Esophagus muscularis mucosa (tissue), 4 donors: ENCODE measurements at regions not wholly inside any gene's neighbourhood (a gene's known extent, or its start where the extent isn't known, plus 50 kb on each side); places are given as distances from the start of the nearest gene placed in this dataset.
"Not testable (repeated sequence)": the region's sequence is repeated elsewhere in the genome, so short reads cannot be mapped to it uniquely, and the experiment has no call there.

Experiments used
- DNase-seq: peaks from one replicate; pipeline ENCODE4 v3.0.0-alpha.2; 2017; ENCODE audit errors: extremely low spot score
- H3K27ac ChIP-seq, 4 donors: fragments of 200-600 bp; sonication (generic); replicated peaks in 1 of 4; 1 replicate in 3 of 4; 2 replicates in 1 of 4; pipeline ENCODE4 v1.5.1; 2016 to 2019; ENCODE audit warnings: mild to moderate bottlenecking in 1 of 4
- H3K27me3 ChIP-seq, 4 donors: fragments of 200-600 bp; sonication (generic); one replicate each; pipeline versions ENCODE4 v1.5.1 to v1.6.0; 2016 to 2019
- H3K36me3 ChIP-seq, 4 donors: fragments of 200-600 bp; sonication (generic); one replicate each; pipeline ENCODE4 v1.5.1; 2016 to 2019
- H3K4me1 ChIP-seq, 4 donors: fragments of 200-600 bp; sonication (generic); one replicate each; pipeline ENCODE4 v1.5.1; 2016 to 2019
- H3K4me3 ChIP-seq, 4 donors: fragments of 200-600 bp; sonication (generic); 1 replicate in 2 of 4; 2 replicates in 2 of 4; pipeline ENCODE4 v1.5.1; 2016 to 2019; ENCODE audit warnings: mild to moderate bottlenecking in 4 of 4, moderate library complexity in 1 of 4
- H3K9me3 ChIP-seq, 4 donors: fragments of 200-600 bp; sonication (generic); 1 replicate in 3 of 4; 2 replicates in 1 of 4; pipeline ENCODE4 v1.5.1; 2016 to 2019
- WGBS: methylation state at CpG from one replicate; pipeline ENCODE4 v1.1.5; 2018; 5-methylcytosine and 5-hydroxymethylcytosine counted together
- intact Hi-C: fragments of 100-400 bp; cut with DNase I; formaldehyde crosslinking; loops from one replicate; pipeline ENCODE4 v1.15.1; 2023

- intact Hi-C loops, H3K36me3 ChIP-seq, DNase-seq, H3K27ac ChIP-seq, H3K4me1 ChIP-seq, H3K27me3 ChIP-seq, H3K4me3 ChIP-seq, H3K9me3 ChIP-seq: not testable (repeated sequence)
- no CpG with 5 or more reads among the region's 15 CpGs for WGBS
Measured at GRCh38 chr1:149239897-149240508, 136.7 kb upstream of the NBPF9 start.

DNA sequence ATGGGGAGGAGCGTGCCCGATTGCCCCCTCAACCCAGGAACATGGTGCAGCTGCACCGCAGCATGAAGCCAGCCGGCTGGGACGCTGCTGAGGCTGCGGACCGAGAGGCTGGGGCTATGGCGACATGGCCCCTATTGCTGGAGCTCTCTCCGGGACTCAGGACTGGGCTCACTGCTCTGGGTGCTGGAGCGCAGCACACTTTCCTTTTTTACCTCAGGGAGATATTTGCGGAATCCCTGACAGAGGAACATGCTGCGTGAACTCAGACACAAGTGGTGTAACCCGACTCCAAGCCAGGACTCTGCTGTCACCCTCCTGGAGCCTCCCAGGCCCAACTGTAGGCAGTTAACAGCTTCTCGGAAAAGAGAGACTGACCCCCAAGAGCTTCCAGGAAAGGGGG is 137.2 kb upstream of the NBPF9 start:
- H3K4me1 ChIP-seq, H3K27ac ChIP-seq, H3K36me3 ChIP-seq, DNase-seq, H3K27me3 ChIP-seq, H3K4me3 ChIP-seq, H3K9me3 ChIP-seq, intact Hi-C loops: not testable (repeated sequence)
- no CpG with 5 or more reads among the region's 14 CpGs for WGBS

DNA sequence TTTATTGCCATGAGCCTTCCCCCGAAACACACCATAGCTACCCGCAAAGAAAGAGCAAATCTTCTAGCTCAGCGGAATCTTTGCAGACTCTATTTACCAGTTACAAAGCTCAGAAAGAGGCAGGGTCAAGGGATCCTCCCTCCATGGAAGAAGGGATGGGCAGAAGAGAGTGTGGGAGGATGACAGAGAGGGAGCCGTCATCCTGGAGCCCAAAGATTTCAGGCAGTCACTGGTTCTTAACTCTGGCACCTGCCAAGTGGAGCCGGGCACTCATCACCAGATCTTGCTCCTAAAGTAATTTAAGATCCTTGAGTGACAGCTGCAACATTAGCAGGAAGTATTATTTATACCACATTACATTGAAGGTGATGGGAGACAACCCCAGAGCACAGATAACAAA is 137.9 kb upstream of the NBPF9 start:
- H3K36me3 ChIP-seq, H3K4me1 ChIP-seq, H3K4me3 ChIP-seq, H3K27ac ChIP-seq, DNase-seq, H3K27me3 ChIP-seq, H3K9me3 ChIP-seq, intact Hi-C loops: not testable (repeated sequence)
- WGBS: no CpG with 5 or more reads among the region's 5 CpGs

GRCh38 chr1:149243572-149243971 is 140.2 kb upstream of the NBPF9 start:
- WGBS: no CpG with 5 or more reads among the region's 4 CpGs
- intact Hi-C loops, H3K4me1 ChIP-seq: not testable (repeated sequence)

GRCh38 chr1:149244621-149245020 is 141.3 kb upstream of the NBPF9 start:
- intact Hi-C loops, DNase-seq, H3K27me3 ChIP-seq, H3K27ac ChIP-seq, H3K4me3 ChIP-seq, H3K36me3 ChIP-seq, H3K4me1 ChIP-seq, H3K9me3 ChIP-seq: not testable (repeated sequence)
- 72% methylated on average over 2 of the region's 3 CpGs for WGBS

More at GRCh38 chr1:149243572-149243971, 140.2 kb upstream of the NBPF9 start:
- H3K4me3 ChIP-seq, H3K9me3 ChIP-seq, DNase-seq, H3K27ac ChIP-seq, H3K36me3 ChIP-seq, H3K27me3 ChIP-seq: not testable (repeated sequence)

GRCh38 chr1:149246212-149246611 is 142.9 kb upstream of the NBPF9 start:
- H3K4me3 ChIP-seq, DNase-seq, H3K9me3 ChIP-seq, intact Hi-C loops, H3K27me3 ChIP-seq, H3K36me3 ChIP-seq, H3K4me1 ChIP-seq, H3K27ac ChIP-seq: not testable (repeated sequence)
- WGBS: no CpG with 5 or more reads among the region's 5 CpGs

DNA sequence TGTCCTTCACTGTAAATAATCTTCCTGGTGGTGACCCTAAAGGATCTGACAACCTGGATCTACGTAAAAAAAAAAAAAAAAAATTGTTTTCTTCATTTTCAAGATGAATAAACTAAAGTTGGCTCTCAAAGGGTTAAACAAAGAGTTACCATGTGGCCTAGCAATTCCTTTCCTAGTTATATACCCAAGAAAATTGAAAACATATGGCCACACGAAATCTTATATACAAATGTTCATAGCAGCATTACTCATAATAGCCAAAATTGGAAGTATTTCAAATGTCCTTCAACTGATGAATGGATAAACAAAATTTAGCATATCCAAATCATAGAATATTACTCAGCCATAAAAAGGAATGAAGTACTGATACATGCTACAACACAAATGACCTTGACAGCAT is 145.3 kb upstream of the NBPF9 start:
- H3K36me3 ChIP-seq, H3K4me3 ChIP-seq, DNase-seq, H3K4me1 ChIP-seq, intact Hi-C loops, H3K9me3 ChIP-seq, H3K27ac ChIP-seq, H3K27me3 ChIP-seq: not testable (repeated sequence)
- WGBS: 100% methylated on average over 1 of the region's 2 CpGs

GRCh38 chr1:149249850-149250467 is 146.6 kb upstream of the NBPF9 start:
- not testable (repeated sequence) for DNase-seq, H3K36me3 ChIP-seq
- no CpG with 5 or more reads among the region's 3 CpGs for WGBS

GRCh38 chr1:149254894-149255847 is 151.8 kb upstream of the NBPF9 start:
- H3K27ac ChIP-seq, H3K36me3 ChIP-seq, DNase-seq, H3K4me1 ChIP-seq, H3K9me3 ChIP-seq, intact Hi-C loops, H3K27me3 ChIP-seq, H3K4me3 ChIP-seq: not testable (repeated sequence)
- no CpG with 5 or more reads among the region's 5 CpGs for WGBS

More at GRCh38 chr1:149249850-149250467, 146.6 kb upstream of the NBPF9 start:
- intact Hi-C loops, H3K9me3 ChIP-seq, H3K4me1 ChIP-seq, H3K27ac ChIP-seq, H3K27me3 ChIP-seq, H3K4me3 ChIP-seq: not testable (repeated sequence)

DNA sequence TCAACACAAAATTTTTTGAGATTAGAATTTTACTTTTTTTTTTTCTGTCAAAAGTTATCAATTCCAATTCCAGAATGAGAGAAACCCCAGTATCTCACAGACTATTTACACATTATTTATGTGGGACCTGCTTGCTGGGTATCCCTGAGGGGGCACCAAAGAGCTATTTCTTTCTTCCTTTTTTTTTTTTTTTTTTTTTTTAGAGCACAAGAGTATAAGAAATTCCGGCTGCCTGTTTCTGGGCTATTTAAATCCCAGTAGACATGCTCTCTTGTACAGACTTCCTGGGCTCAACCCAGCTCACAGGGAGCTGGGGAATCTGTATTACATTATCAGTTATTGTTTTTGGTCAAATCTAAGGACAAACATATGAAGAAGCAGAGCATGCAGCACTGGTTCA is 156.9 kb upstream of the NBPF9 start:
- H3K9me3 ChIP-seq, H3K27ac ChIP-seq, intact Hi-C loops, H3K4me1 ChIP-seq, H3K36me3 ChIP-seq, H3K27me3 ChIP-seq, DNase-seq, H3K4me3 ChIP-seq: not testable (repeated sequence)
- WGBS: 14% methylated on average over 1 of the region's 1 CpG

DNA sequence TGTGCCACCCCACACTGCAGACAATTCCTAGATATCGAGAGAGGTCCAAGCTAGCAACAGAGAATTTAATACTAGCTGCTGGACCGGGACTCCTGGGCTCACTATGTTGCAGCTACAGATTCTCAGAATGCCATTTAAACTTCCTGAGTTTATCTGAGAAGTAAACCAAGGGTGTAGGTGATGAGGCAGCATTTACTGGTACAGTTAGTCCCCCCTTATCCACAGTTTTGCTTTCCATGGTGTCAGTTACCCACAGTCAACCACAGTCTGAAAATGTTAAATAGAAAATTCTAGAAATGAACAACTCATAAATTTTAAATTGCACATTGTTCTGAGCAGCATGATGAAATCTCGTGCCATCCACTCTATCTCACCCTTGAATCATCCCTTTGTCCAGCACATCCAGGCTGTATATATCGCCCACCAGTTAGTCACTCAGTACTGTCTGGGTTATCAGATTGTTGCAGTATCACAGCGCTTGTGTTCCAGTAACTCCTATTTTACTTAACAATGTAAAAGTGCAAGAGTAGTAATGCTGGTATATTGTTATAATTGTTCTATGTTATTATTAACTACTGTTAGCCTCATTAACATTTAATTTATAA is 157.5 kb upstream of the NBPF9 start:
- H3K27me3 ChIP-seq, H3K4me1 ChIP-seq, H3K27ac ChIP-seq, DNase-seq, H3K4me3 ChIP-seq, intact Hi-C loops, H3K9me3 ChIP-seq, H3K36me3 ChIP-seq: not testable (repeated sequence)
- 17% methylated on average over 2 of the region's 5 CpGs for WGBS

GRCh38 chr1:149267287-149267686 is 163.9 kb upstream of the NBPF9 start:
- H3K4me1 ChIP-seq, H3K27ac ChIP-seq, H3K27me3 ChIP-seq, intact Hi-C loops, H3K36me3 ChIP-seq, DNase-seq, H3K4me3 ChIP-seq, H3K9me3 ChIP-seq: not testable (repeated sequence)
- WGBS: no CpG with 5 or more reads among the region's 3 CpGs
